ENCODE measurements at regions not wholly inside any gene's neighbourhood (a gene's known extent, or its start where the extent isn't known, plus 50 kb on each side); places are given as distances from the start of the nearest gene placed in this dataset.

DNA sequence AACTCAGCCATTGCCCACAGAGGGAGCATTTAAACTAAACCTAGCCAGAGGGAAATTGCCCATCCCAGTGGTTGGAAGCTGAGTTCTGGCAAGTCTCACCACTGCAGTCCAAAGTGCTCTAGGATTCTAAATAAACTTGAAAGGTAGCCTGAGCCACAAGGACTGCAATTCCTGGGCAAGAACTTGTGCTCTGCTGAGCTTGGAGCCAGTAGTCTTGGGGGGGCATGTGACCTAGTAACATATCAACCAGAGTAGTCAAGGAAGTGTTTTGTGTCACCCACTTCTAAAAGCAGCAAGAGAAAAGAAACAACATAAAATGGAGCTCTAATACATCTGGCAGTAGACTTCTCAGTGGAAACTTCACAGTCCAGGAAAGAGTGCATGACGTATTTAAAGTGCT, 167.0 kb downstream of the PTH2R start:
- H3K36me3 ChIP-seq (ENCODE audit: insufficient read depth): no peaks in the 10 kb centered on the region
- TF ChIP-seq, protein P1, sequence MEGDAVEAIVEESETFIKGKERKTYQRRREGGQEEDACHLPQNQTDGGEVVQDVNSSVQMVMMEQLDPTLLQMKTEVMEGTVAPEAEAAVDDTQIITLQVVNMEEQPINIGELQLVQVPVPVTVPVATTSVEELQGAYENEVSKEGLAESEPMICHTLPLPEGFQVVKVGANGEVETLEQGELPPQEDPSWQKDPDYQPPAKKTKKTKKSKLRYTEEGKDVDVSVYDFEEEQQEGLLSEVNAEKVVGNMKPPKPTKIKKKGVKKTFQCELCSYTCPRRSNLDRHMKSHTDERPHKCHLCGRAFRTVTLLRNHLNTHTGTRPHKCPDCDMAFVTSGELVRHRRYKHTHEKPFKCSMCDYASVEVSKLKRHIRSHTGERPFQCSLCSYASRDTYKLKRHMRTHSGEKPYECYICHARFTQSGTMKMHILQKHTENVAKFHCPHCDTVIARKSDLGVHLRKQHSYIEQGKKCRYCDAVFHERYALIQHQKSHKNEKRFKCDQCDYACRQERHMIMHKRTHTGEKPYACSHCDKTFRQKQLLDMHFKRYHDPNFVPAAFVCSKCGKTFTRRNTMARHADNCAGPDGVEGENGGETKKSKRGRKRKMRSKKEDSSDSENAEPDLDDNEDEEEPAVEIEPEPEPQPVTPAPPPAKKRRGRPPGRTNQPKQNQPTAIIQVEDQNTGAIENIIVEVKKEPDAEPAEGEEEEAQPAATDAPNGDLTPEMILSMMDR (conservative IDR thresholded peaks at IDR 0.05; ENCODE audit: low read depth, low read length): no peak
- no peaks in the 10 kb centered on the region for H3K79me2 ChIP-seq (ENCODE audit: insufficient read depth, low read depth)
- no peak overlapping the region for H3K27ac ChIP-seq
- no peak overlapping the region for H3K4me3 ChIP-seq (IDR thresholded peaks at IDR 0.05; ENCODE audit: insufficient read depth, low read depth, low read length)
- H3K9ac ChIP-seq: no peak overlapping the region
- no peaks in the 10 kb centered on the region for H3K27me3 ChIP-seq (ENCODE audit: insufficient read depth, low read depth)
- H3K4me1 ChIP-seq (ENCODE audit: low read depth, poor library complexity, severe bottlenecking): no peaks in the 10 kb centered on the region
- H3K4me2 ChIP-seq: no peak overlapping the region
- no peak overlapping the region for H2AFZ ChIP-seq (ENCODE audit: low read depth)
- no peaks in the 10 kb centered on the region for H4K20me1 ChIP-seq (ENCODE audit: insufficient read depth)

DNA sequence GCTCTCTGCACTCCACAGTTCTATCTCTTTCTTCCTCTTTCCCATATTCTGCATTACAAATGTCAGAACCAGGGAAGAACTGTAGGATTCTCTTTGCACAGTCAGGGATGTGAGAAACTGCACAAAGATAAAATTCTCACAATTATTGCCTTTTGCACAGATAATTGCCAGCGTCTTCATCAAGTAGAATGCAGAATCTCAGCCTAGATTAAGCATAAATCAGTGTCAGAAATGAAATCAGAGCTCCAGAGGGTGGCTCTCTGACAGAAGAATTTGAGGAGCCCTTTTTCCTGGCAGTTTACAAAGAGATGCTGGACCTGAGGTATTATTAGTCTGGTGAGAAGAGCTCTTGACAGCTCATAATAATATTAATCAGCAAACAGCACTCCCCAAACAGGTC, 173.1 kb downstream of the PTH2R start:
- Histone ChIP-seq H3K4me2 (no peak overlapping the region), H3K79me2 (ENCODE audit: insufficient read depth, low read depth) (no peaks in the 10 kb centered on the region), H3K27me3 (ENCODE audit: insufficient read depth, low read depth) (no peaks in the 10 kb centered on the region), H3K4me1 (ENCODE audit: low read depth, poor library complexity, severe bottlenecking) (no peaks in the 10 kb centered on the region), H4K20me1 (ENCODE audit: insufficient read depth) (no peaks in the 10 kb centered on the region), H3K36me3 (ENCODE audit: insufficient read depth) (no peaks in the 10 kb centered on the region), H3K27ac (no peak overlapping the region), H2AFZ (ENCODE audit: low read depth) (no peak overlapping the region), H3K9ac (no peak overlapping the region), H3K4me3 (IDR thresholded peaks at IDR 0.05; ENCODE audit: insufficient read depth, low read depth, low read length) (no peak overlapping the region)
- TF ChIP-seq, protein P1 (conservative IDR thresholded peaks at IDR 0.05; ENCODE audit: low read depth, low read length): no peak

DNA sequence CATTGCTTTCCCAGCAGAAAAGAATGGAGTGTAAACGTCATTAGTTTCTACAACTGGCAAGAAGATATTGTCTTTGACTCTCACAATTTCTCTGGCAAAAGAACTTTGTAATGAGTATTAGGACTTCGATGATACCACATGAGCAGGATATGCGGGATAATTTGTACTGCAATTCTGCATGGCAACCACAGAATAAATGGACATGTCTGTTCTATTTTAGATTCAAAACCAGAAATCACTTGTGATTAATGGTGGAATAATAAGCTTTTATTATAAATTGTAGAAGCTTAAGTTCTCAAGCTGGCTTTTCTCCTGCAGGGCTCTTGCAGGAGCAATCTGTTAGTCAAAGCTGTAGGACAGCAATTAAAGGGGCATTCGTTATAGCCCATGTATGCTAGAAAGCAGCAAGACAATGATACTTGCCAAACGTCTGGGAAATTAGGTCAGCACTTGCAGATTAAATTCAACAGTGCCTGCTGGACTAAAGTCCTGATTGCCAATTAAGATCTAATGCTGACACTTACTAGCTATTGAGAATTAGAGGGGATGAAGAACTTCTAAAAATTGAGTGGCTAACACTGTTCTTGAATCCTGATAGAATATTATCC, 177.9 kb downstream of the PTH2R start:
- Histone ChIP-seq H3K9ac (no peak overlapping the region), H3K79me2 (ENCODE audit: insufficient read depth, low read depth) (no peaks in the 10 kb centered on the region), H3K36me3 (ENCODE audit: insufficient read depth) (no peaks in the 10 kb centered on the region), H3K27me3 (ENCODE audit: insufficient read depth, low read depth) (no peaks in the 10 kb centered on the region), H4K20me1 (ENCODE audit: insufficient read depth) (no peaks in the 10 kb centered on the region), H3K4me1 (ENCODE audit: low read depth, poor library complexity, severe bottlenecking) (no peaks in the 10 kb centered on the region), H3K4me3 (IDR thresholded peaks at IDR 0.05; ENCODE audit: insufficient read depth, low read depth, low read length) (no peak overlapping the region), H2AFZ (ENCODE audit: low read depth) (no peak overlapping the region), H3K4me2 (no peak overlapping the region), H3K27ac (no peak overlapping the region)
- TF ChIP-seq, protein P1 (conservative IDR thresholded peaks at IDR 0.05; ENCODE audit: low read depth, low read length): no peak

DNA sequence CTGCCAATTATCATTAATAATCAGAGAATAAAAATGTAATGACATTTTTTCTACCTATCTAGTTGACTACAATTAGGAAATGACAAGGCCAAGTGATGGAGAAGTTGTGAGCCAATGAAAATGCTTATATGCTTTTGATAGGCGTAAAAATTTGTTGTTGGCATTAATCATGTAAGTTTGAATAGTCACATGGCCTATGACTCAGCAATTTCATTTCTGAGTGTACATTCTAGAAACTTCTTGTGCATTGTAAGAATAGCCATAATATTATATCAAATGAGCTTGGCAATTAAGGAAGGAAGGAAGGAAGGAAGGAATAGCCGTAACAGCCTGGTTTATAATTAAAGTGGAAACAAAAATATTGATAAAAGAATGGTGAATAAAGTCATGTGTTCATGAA, 179.9 kb downstream of the PTH2R start:
- H3K79me2 ChIP-seq (ENCODE audit: insufficient read depth, low read depth): no peaks in the 10 kb centered on the region
- no peaks in the 10 kb centered on the region for H3K27me3 ChIP-seq (ENCODE audit: insufficient read depth, low read depth)
- H3K36me3 ChIP-seq (ENCODE audit: insufficient read depth): no peaks in the 10 kb centered on the region
- no peak overlapping the region for H2AFZ ChIP-seq (ENCODE audit: low read depth)
- H3K4me2 ChIP-seq: no peak overlapping the region
- H3K27ac ChIP-seq: no peak overlapping the region
- H4K20me1 ChIP-seq (ENCODE audit: insufficient read depth): no peaks in the 10 kb centered on the region
- H3K4me3 ChIP-seq (IDR thresholded peaks at IDR 0.05; ENCODE audit: insufficient read depth, low read depth, low read length): no peak overlapping the region
- TF ChIP-seq, protein P1 (conservative IDR thresholded peaks at IDR 0.05; ENCODE audit: low read depth, low read length): no peak
- no peak overlapping the region for H3K9ac ChIP-seq
- no peaks in the 10 kb centered on the region for H3K4me1 ChIP-seq (ENCODE audit: low read depth, poor library complexity, severe bottlenecking)
